ENCODE measurements at regions not wholly inside any gene's neighbourhood (a gene's known extent, or its start where the extent isn't known, plus 50 kb on each side); places are given as distances from the start of the nearest gene placed in this dataset.

GRCh38 chr21:40901691-40902090 is 54.7 kb upstream of the DSCAM start:
- CTCF ChIA-PET: no interaction called here
- POLR2A ChIA-PET: no interaction called here
- TF ChIP-seq CTCF (IDR thresholded peaks at IDR 0.05; ENCODE audit: control extremely low read depth, extremely low read depth, low read depth, missing control alignments): no peak
- DNase-seq (ENCODE audit: extremely low spot score): no peak

DNA sequence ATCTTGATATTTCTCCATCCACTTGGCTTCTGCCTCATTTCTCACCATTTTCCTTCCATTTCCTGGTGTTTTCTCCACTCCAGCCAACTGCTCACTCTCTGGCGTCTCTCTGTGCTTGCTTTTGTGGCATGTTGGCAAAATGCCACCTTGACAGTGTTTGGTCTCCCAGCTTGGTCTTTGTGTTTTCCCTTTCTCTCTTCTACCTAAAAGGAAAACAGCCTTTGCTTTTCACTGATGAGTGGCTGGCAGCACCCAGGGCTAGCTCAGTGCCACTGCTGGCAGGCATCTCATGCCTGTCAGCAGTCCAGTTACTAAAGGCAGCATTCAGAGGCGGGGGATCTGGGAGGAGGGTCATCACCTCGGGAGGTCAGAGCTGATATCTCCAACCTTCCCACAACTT is 55.3 kb upstream of the DSCAM start:
- CTCF ChIA-PET: no interaction called here
- DNase-seq (ENCODE audit: extremely low spot score): no peak
- POLR2A ChIA-PET: no interaction called here
- TF ChIP-seq CTCF (IDR thresholded peaks at IDR 0.05; ENCODE audit: control extremely low read depth, extremely low read depth, low read depth, missing control alignments): no peak

- no peak for DNase-seq (ENCODE audit: extremely low spot score)
- ChIA-PET POLR2A (no interaction called here), CTCF (interaction anchor here (1.4 kb wide), 1 partner anchor 16 kb away, joined by 3 read pairs; no protein-coding TSS in a partner anchor)
- no peak for TF ChIP-seq CTCF (IDR thresholded peaks at IDR 0.05; ENCODE audit: control extremely low read depth, extremely low read depth, low read depth, missing control alignments)
Observed at GRCh38 chr21:40902993-40903392, 56.0 kb upstream of the DSCAM start.

GRCh38 chr21:40905251-40905650 is 58.3 kb upstream of the DSCAM start:
- ChIA-PET POLR2A (no interaction called here), CTCF (interaction anchor here (0.9 kb wide), 1 partner anchor 13 kb away, joined by 4 read pairs; no protein-coding TSS in a partner anchor)
- no peak for TF ChIP-seq CTCF (IDR thresholded peaks at IDR 0.05; ENCODE audit: control extremely low read depth, extremely low read depth, low read depth, missing control alignments)
- DNase-seq (ENCODE audit: extremely low spot score): no peak

DNA sequence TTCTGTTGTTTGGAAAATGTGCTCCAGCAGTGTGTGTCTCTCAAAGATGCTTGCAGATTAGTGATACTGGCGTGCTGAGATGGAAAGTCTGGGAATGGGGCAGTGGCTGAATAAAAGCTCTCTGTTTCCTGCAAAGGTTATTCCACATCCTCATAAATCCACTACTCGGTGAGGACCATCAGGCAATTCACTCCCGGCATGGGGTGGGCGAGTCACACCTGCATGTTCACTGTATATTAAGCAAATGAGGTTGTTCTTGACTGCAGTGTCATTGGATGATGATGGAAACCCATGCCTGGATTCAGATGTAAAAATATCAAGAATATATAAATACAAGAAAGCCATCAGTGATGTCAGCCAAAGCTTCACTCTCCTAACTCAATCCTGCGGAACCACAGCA is 65.4 kb upstream of the DSCAM start:
- ChIA-PET POLR2A (no interaction called here), CTCF (no interaction called here)
- DNase-seq (ENCODE audit: extremely low spot score): no peak
- no peak for TF ChIP-seq CTCF (IDR thresholded peaks at IDR 0.05; ENCODE audit: control extremely low read depth, extremely low read depth, low read depth, missing control alignments)

DNA sequence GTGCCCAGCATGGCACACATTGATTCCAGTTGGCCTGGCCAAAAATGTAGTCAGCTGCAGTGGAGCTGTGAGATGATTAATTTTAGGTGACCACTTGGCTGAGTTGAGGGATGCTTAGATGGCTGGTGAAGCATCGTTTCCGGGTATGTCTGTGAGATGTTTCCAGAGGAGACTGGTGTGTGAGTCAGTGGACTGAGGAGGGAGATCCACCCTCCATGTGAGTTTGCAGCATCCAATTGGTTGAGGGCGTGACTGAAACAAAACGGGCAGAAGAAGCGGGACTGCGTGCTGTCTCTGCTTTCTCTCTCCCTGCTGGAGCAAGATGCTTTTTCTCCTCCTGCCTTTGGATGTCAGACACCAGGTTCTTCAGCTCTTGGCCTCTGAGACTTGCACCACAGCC is 68.2 kb upstream of the DSCAM start:
- ChIA-PET CTCF (no interaction called here), POLR2A (no interaction called here)
- no peak for TF ChIP-seq CTCF (IDR thresholded peaks at IDR 0.05; ENCODE audit: control extremely low read depth, extremely low read depth, low read depth, missing control alignments)
- DNase-seq (ENCODE audit: extremely low spot score): no peak

DNA sequence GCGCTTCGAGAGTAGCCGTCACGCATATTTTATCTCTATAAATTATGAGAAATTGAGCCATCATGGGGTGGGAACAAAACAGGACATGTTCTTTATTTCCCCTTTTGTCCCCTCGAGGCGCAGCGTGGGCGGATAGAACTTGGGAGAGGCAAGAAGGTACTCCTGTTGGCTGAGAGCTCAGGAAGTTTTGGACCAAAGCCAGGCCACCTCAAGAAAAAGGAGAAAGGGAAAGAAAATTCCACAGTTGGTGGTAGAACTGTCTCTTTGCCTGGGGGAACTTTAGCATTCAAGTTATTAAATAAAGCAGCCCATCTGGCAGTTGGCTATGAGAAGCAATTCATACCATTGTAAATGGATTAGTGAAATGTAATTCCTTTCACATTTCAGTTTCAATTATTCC is 76.4 kb upstream of the DSCAM start:
- DNase-seq (ENCODE audit: extremely low spot score): no peak
- CTCF ChIA-PET: no interaction called here
- POLR2A ChIA-PET: no interaction called here
- no peak for TF ChIP-seq CTCF (IDR thresholded peaks at IDR 0.05; ENCODE audit: control extremely low read depth, extremely low read depth, low read depth, missing control alignments)
